ENCODE measurements at regions not wholly inside any gene's neighbourhood (a gene's known extent, or its start where the extent isn't known, plus 50 kb on each side); places are given as distances from the start of the nearest gene placed in this dataset.
A peak's percentile ranks its signal among the peaks of the same experiment; 100 is the strongest.
"Not testable (repeated sequence)": the region's sequence is repeated elsewhere in the genome, so short reads cannot be mapped to it uniquely, and the experiment has no call there.

DNA sequence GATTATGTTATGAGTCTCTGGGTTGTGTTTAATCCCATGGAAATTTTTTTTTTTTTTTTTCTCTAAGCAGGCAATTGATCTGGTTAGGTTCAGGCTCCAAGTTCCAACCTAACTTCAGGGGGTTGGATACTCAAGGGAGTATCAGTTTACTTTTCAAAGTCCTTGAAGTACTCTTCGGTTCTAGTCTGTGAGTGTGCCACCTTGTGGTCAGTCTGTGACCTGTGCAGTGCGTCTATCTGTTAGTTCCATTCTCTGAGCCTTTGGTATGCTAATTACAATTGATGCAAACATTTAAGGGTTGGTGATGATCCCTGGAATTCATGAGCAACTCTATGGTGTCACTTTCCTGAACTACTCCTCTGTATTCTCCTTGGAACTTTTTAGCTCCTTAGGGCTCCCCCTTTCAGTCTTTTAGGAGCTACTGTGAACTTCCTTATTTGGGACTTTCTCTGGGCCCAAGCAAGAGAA lies 342.0 kb downstream of the SOX4 start:
- Mint-ChIP-seq H3K27ac (no peak overlapping the region), H3K4me1 (peaks cover 0 to 10% of the 10 kb centered on the region in 2 donors), H3K36me3 (no peaks in the 10 kb centered on the region), H3K4me3 (no peak overlapping the region), H3K9me3 (no peaks in the 10 kb centered on the region), H3K27me3 (ENCODE audit: low read depth in 2 of 2) (peaks cover 0 to 4% of the 10 kb centered on the region in 2 donors)
- intact Hi-C loops (cut with micrococcal nuclease) = no loop called here
- H3K9me3 ChIP-seq (ENCODE audit: control insufficient read depth, insufficient read depth, low read length) = no peaks in the 10 kb centered on the region
- TF ChIP-seq CTCF (IDR thresholded peaks at IDR 0.05) = no peak
- H3K27me3 ChIP-seq (ENCODE audit: control insufficient read depth, insufficient read depth, low read length) = no peaks in the 10 kb centered on the region
- no peaks in the 10 kb centered on the region for H3K4me1 ChIP-seq (ENCODE audit: control insufficient read depth, insufficient read depth, low read length)
- no peak overlapping the region for H3K27ac ChIP-seq (ENCODE audit: low read length)
- DNase-seq (peak in 1 of 2 donors; percentile 25), ATAC-seq (peak in 1 of 3 donors; percentile 39)
- H3K4me3 ChIP-seq (ENCODE audit: low read length) = no peak overlapping the region
- 75% methylated on average over 2 of the region's 2 CpGs for WGBS (ENCODE audit: insufficient coverage)
- H3K36me3 ChIP-seq (ENCODE audit: control insufficient read depth, insufficient read depth, low read length) = no peaks in the 10 kb centered on the region

GRCh38 chr6:21937466-21937865 lies 343.9 kb downstream of the SOX4 start:
- DNase-seq = no peak
- peaks cover 0 to 4% of the 10 kb centered on the region in 2 donors for H3K27me3 Mint-ChIP-seq (ENCODE audit: low read depth in 2 of 2)
- ATAC-seq = no peak
- no peaks in the 10 kb centered on the region for H3K36me3 Mint-ChIP-seq
- no peak overlapping the region for H3K4me3 Mint-ChIP-seq
- Histone ChIP-seq H3K27me3 (ENCODE audit: control insufficient read depth, insufficient read depth, low read length) (no peaks in the 10 kb centered on the region), H3K4me3 (ENCODE audit: low read length) (no peak overlapping the region), H3K4me1 (ENCODE audit: control insufficient read depth, insufficient read depth, low read length) (no peaks in the 10 kb centered on the region), H3K36me3 (ENCODE audit: control insufficient read depth, insufficient read depth, low read length) (no peaks in the 10 kb centered on the region), H3K9me3 (ENCODE audit: control insufficient read depth, insufficient read depth, low read length) (no peaks in the 10 kb centered on the region), H3K27ac (ENCODE audit: low read length) (no peak overlapping the region)
- 94% methylated on average over 5 of the region's 6 CpGs for WGBS (ENCODE audit: insufficient coverage)
- no peak for TF ChIP-seq CTCF (IDR thresholded peaks at IDR 0.05)
- intact Hi-C loops (cut with micrococcal nuclease) = no loop called here
- no peaks in the 10 kb centered on the region for H3K9me3 Mint-ChIP-seq
- H3K27ac Mint-ChIP-seq = no peak overlapping the region
- no peaks in the 10 kb centered on the region for H3K4me1 Mint-ChIP-seq

DNA sequence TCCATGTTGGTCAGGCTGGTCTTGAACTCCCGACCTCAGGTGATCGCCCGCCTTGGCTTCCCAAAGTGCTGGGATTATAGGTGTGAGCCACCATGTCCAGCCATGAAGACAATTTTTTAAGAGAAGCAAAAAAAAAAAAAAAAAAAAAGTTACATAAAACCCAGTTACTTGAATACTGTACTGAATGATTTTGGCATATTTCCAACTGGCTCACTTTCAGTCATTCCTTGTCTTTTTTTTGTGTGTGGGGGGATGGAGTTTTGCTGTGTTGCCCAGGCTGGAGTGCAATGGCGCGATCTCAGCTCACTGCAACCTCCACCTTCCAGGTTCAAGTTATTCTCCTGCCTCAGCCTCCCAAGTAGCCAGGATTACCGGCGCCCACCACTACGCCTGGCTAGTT lies 345.5 kb downstream of the SOX4 start:
- intact Hi-C loops (cut with micrococcal nuclease); H3K9me3 ChIP-seq (ENCODE audit: control insufficient read depth, insufficient read depth, low read length); H3K9me3 Mint-ChIP-seq; H3K27me3 ChIP-seq (ENCODE audit: control insufficient read depth, insufficient read depth, low read length); H3K27ac Mint-ChIP-seq; H3K36me3 Mint-ChIP-seq; H3K4me1 Mint-ChIP-seq; H3K27ac ChIP-seq (ENCODE audit: low read length); DNase-seq; ATAC-seq; H3K27me3 Mint-ChIP-seq (ENCODE audit: low read depth in 2 of 2); H3K4me3 ChIP-seq (ENCODE audit: low read length); H3K4me3 Mint-ChIP-seq; H3K4me1 ChIP-seq (ENCODE audit: control insufficient read depth, insufficient read depth, low read length); H3K36me3 ChIP-seq (ENCODE audit: control insufficient read depth, insufficient read depth, low read length): not testable (repeated sequence)
- WGBS (ENCODE audit: insufficient coverage) = 96% methylated on average over 5 of the region's 8 CpGs

DNA sequence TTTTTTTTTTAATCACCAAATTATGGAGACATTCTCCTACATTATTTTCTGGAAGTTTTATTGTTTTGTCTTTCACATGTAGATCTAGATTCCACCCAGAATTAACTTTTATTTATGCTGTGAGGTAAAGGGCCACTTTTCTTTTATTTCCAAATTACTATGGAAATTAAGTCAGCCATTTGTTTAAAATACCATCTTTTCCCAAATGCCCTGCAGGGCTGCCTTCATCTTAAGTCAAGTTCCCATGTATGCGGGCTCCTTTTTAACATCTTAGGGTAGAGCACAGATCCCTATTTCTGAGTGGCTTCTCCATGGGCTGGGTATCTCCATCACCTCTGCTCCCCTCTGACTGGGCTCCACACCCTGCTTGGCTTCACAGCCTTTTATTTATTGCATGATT lies 348.4 kb downstream of the SOX4 start:
- Mint-ChIP-seq H3K36me3 (no peaks in the 10 kb centered on the region), H3K27ac (no peak overlapping the region), H3K4me3 (no peak overlapping the region), H3K4me1 (no peaks in the 10 kb centered on the region), H3K27me3 (ENCODE audit: low read depth in 2 of 2) (no peaks in the 10 kb centered on the region), H3K9me3 (no peaks in the 10 kb centered on the region)
- no peaks in the 10 kb centered on the region for H3K4me1 ChIP-seq (ENCODE audit: control insufficient read depth, insufficient read depth, low read length)
- ATAC-seq (no peak), DNase-seq (no peak)
- no peaks in the 10 kb centered on the region for H3K36me3 ChIP-seq (ENCODE audit: control insufficient read depth, insufficient read depth, low read length)
- intact Hi-C loops (cut with micrococcal nuclease) = no loop called here
- no peak for TF ChIP-seq CTCF (IDR thresholded peaks at IDR 0.05)
- 100% methylated on average over 1 of the region's 1 CpG for WGBS (ENCODE audit: insufficient coverage)
- H3K27ac ChIP-seq (ENCODE audit: low read length) = no peak overlapping the region
- no peak overlapping the region for H3K4me3 ChIP-seq (ENCODE audit: low read length)
- H3K27me3 ChIP-seq (ENCODE audit: control insufficient read depth, insufficient read depth, low read length) = no peaks in the 10 kb centered on the region
- H3K9me3 ChIP-seq (ENCODE audit: control insufficient read depth, insufficient read depth, low read length) = no peaks in the 10 kb centered on the region
